Hepatocyte (in vitro differentiated cells): ENCODE measurements at regions not wholly inside any gene's neighbourhood (a gene's known extent, or its start where the extent isn't known, plus 50 kb on each side); places are given as distances from the start of the nearest gene placed in this dataset.

ENCODE experiments used
- EZH2 ChIP-seq: fragments of 200-600 bp; sonication (generic); IDR thresholded peaks from 2 replicates; pipeline ENCODE4 v1.6.1; 2016; ENCODE audit warnings: antibody characterized with exemption, mild to moderate bottlenecking, borderline replicate concordance
- EZH2phosphoT487 ChIP-seq: fragments of 200-600 bp; sonication (generic); IDR thresholded peaks from one replicate; pipeline ENCODE4 v1.6.1; 2018; ENCODE audit warnings: antibody characterized with exemption, mild to moderate bottlenecking, low read depth, moderate library complexity; ENCODE audit not compliant: unreplicated experiment, severe bottlenecking
- TF ChIP-seq, protein P1 (sequence below): fragments of 200-600 bp; sonication (generic); IDR thresholded peaks from 2 replicates; pipeline ENCODE4 v1.5.1; 2016; ENCODE audit warnings: antibody characterized with exemption, mild to moderate bottlenecking; ENCODE audit not compliant: poor library complexity

DNA sequence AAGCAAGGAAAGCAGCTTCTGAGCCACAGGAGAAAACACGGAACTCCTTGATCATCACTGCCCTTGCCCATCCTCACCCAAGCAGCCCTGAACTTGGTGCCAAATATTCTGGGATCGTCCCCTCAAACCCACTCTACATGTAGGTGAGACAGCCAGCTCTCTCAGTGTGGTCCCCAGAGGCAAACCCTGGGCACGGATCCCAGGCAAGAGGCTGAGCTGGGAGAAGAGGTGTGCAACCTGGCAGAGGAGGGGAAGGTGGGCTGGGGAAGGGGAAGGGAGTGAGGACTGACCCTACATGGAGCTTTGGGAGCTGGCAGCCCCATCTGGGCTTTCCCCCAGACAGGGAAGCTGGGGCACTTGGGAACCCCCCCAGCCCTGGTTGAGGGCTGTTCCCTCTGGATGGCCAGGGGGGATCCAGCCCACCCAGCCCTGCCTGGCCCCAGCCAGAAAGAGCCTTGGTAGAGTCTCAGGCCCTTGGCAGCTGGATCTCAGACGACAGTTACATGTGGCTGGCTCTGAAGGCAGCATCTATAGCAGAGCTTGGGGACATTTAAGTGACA is 186.2 kb upstream of the CST7 start:
- TF ChIP-seq, protein P1, sequence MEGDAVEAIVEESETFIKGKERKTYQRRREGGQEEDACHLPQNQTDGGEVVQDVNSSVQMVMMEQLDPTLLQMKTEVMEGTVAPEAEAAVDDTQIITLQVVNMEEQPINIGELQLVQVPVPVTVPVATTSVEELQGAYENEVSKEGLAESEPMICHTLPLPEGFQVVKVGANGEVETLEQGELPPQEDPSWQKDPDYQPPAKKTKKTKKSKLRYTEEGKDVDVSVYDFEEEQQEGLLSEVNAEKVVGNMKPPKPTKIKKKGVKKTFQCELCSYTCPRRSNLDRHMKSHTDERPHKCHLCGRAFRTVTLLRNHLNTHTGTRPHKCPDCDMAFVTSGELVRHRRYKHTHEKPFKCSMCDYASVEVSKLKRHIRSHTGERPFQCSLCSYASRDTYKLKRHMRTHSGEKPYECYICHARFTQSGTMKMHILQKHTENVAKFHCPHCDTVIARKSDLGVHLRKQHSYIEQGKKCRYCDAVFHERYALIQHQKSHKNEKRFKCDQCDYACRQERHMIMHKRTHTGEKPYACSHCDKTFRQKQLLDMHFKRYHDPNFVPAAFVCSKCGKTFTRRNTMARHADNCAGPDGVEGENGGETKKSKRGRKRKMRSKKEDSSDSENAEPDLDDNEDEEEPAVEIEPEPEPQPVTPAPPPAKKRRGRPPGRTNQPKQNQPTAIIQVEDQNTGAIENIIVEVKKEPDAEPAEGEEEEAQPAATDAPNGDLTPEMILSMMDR: no peak
- no peak for TF ChIP-seq EZH2
- TF ChIP-seq EZH2phosphoT487: no peak
